Loucy (cell line): ENCODE measurements at regions not wholly inside any gene's neighbourhood (a gene's known extent, or its start where the extent isn't known, plus 50 kb on each side); places are given as distances from the start of the nearest gene placed in this dataset.
"Not testable (repeated sequence)": the region's sequence is repeated elsewhere in the genome, so short reads cannot be mapped to it uniquely, and the experiment has no call there.

Experiments used
- CTCF ChIP-seq: fragments of 200-600 bp; sonication (generic); conservative IDR thresholded peaks from 2 replicates; pipeline ENCODE4 v1.5.1; 2014; ENCODE audit warnings: mild to moderate bottlenecking, antibody characterized with exemption, low read length
- EZH2phosphoT487 ChIP-seq: fragments of 200-600 bp; IDR thresholded peaks from 2 replicates; pipeline ENCODE4 v1.6.1; 2018; ENCODE audit warnings: antibody characterized with exemption, mild to moderate bottlenecking, moderate library complexity, borderline replicate concordance

GRCh38 chr6:10134185-10134584 is 280.7 kb downstream of the TFAP2A start:
- not testable (repeated sequence) for TF ChIP-seq CTCF, EZH2phosphoT487
